Esophagus muscularis mucosa (tissue), 4 donors: ENCODE measurements at regions not wholly inside any gene's neighbourhood (a gene's known extent, or its start where the extent isn't known, plus 50 kb on each side); places are given as distances from the start of the nearest gene placed in this dataset.

ENCODE experiments used
- DNase-seq: peaks from one replicate; pipeline ENCODE4 v3.0.0-alpha.2; 2017; ENCODE audit errors: extremely low spot score
- H3K27ac ChIP-seq, 4 donors: fragments of 200-600 bp; sonication (generic); replicated peaks in 1 of 4; 1 replicate in 3 of 4; 2 replicates in 1 of 4; pipeline ENCODE4 v1.5.1; 2016 to 2019; ENCODE audit warnings: mild to moderate bottlenecking in 1 of 4
- H3K27me3 ChIP-seq, 4 donors: fragments of 200-600 bp; sonication (generic); one replicate each; pipeline versions ENCODE4 v1.5.1 to v1.6.0; 2016 to 2019
- H3K36me3 ChIP-seq, 4 donors: fragments of 200-600 bp; sonication (generic); one replicate each; pipeline ENCODE4 v1.5.1; 2016 to 2019
- H3K4me1 ChIP-seq, 4 donors: fragments of 200-600 bp; sonication (generic); one replicate each; pipeline ENCODE4 v1.5.1; 2016 to 2019
- H3K4me3 ChIP-seq, 4 donors: fragments of 200-600 bp; sonication (generic); 1 replicate in 2 of 4; 2 replicates in 2 of 4; pipeline ENCODE4 v1.5.1; 2016 to 2019; ENCODE audit warnings: mild to moderate bottlenecking in 4 of 4, moderate library complexity in 1 of 4
- H3K9me3 ChIP-seq, 4 donors: fragments of 200-600 bp; sonication (generic); 1 replicate in 3 of 4; 2 replicates in 1 of 4; pipeline ENCODE4 v1.5.1; 2016 to 2019
- EP300 ChIP-seq: sonication (generic); formaldehyde crosslinking; IDR thresholded peaks from one replicate; pipeline ENCODE4 v1.6.1; 2017; ENCODE audit warnings: antibody characterized with exemption
- POLR2A ChIP-seq: fragments of 450-650 bp; IDR thresholded peaks from one replicate; pipeline ENCODE4 v1.6.1; 2017; ENCODE audit warnings: antibody characterized with exemption, moderate library complexity, mild to moderate bottlenecking, low read depth
- POLR2AphosphoS5 ChIP-seq, 2 donors: sonication (generic); formaldehyde crosslinking; IDR thresholded peaks; one replicate each; pipeline ENCODE4 v1.6.1; 2017; ENCODE audit warnings: antibody characterized with exemption in 2 of 2
- WGBS: methylation state at CpG from one replicate; pipeline ENCODE4 v1.1.5; 2018; 5-methylcytosine and 5-hydroxymethylcytosine counted together
- intact Hi-C: fragments of 100-400 bp; cut with DNase I; formaldehyde crosslinking; loops from one replicate; pipeline ENCODE4 v1.15.1; 2023
- TF ChIP-seq, protein P1 (sequence below), 3 experiments: fragments of 200-600 bp in 2 of 3; fragments of 450-650 bp in 1 of 3; sonication (generic) in 2 of 3; IDR thresholded peaks; one replicate each; pipeline ENCODE4 v1.5.1; 2017 to 2019; ENCODE audit warnings: antibody characterized with exemption in 3 of 3, mild to moderate bottlenecking in 2 of 3, moderate library complexity in 1 of 3

DNA sequence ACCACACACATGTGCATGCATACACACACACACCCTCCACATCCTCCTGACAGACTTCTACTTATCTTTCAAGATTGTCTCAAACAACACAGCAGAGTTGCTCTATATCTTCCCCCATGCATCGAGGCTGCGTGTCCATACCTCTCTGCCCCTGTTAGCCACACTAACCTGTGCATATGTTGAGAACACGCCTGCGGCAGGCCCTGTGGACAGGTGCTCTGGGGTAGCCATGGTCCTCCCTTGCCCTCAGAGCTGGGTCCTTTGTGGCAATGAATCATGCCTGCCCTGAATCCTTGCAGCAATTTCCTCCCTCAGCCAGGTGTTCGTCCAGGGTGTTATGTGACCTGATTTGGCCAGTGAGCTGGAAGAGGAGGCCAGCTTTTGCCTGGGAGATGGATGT, 213.3 kb downstream of the KATNAL1 start:
- no peak for DNase-seq
- intact Hi-C loops = no loop called here
- WGBS = 95% methylated on average over 2 of the region's 5 CpGs
- Histone ChIP-seq H3K4me3 (no peak overlapping the region), H3K27me3 (no peaks in the 10 kb centered on the region), H3K36me3 (no peaks in the 10 kb centered on the region), H3K4me1 (no peaks in the 10 kb centered on the region), H3K27ac (no peak overlapping the region), H3K9me3 (no peaks in the 10 kb centered on the region)
- TF ChIP-seq POLR2A (no peak), EP300 (no peak), POLR2AphosphoS5 (IDR thresholded peaks at IDR 0.05) (no peak)
- TF ChIP-seq, protein P1, sequence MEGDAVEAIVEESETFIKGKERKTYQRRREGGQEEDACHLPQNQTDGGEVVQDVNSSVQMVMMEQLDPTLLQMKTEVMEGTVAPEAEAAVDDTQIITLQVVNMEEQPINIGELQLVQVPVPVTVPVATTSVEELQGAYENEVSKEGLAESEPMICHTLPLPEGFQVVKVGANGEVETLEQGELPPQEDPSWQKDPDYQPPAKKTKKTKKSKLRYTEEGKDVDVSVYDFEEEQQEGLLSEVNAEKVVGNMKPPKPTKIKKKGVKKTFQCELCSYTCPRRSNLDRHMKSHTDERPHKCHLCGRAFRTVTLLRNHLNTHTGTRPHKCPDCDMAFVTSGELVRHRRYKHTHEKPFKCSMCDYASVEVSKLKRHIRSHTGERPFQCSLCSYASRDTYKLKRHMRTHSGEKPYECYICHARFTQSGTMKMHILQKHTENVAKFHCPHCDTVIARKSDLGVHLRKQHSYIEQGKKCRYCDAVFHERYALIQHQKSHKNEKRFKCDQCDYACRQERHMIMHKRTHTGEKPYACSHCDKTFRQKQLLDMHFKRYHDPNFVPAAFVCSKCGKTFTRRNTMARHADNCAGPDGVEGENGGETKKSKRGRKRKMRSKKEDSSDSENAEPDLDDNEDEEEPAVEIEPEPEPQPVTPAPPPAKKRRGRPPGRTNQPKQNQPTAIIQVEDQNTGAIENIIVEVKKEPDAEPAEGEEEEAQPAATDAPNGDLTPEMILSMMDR (IDR thresholded peaks at IDR 0.05) = no peak

DNA sequence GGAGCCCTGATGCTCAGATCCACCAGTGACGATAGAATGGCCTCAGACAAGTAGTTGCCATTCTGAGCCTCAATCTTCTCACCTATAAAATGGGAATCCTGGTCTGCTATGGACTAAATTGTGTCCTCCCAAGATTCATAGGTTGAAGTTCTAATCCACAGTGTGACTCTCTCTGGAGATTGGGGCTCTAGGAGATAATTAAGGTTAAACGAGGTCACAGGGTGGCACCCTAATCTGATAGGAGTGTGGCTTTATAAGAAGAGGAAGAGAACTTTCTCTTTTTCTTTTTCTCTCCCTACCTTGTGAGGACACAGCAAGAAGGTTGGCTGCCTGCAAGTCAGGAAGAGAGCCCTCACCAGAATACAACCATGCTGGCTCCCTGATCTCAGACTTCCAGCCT, 214.1 kb downstream of the KATNAL1 start:
- no peak overlapping the region for H3K27ac ChIP-seq
- DNase-seq = no peak
- H3K4me3 ChIP-seq = no peak overlapping the region
- 92% methylated on average over 1 of the region's 2 CpGs for WGBS
- no peaks in the 10 kb centered on the region for H3K4me1 ChIP-seq
- H3K27me3 ChIP-seq = no peaks in the 10 kb centered on the region
- no peaks in the 10 kb centered on the region for H3K9me3 ChIP-seq
- intact Hi-C loops = no loop called here
- H3K36me3 ChIP-seq = no peaks in the 10 kb centered on the region
- TF ChIP-seq POLR2A = no peak
- TF ChIP-seq, protein P1 (IDR thresholded peaks at IDR 0.05) = no peak
- TF ChIP-seq EP300 = no peak
- TF ChIP-seq POLR2AphosphoS5 (IDR thresholded peaks at IDR 0.05) = no peak

GRCh38 chr13:30091691-30092090, 215.7 kb downstream of the KATNAL1 start:
- Histone ChIP-seq H3K4me1 (no peaks in the 10 kb centered on the region), H3K27ac (no peak overlapping the region), H3K27me3 (no peaks in the 10 kb centered on the region), H3K36me3 (no peaks in the 10 kb centered on the region), H3K4me3 (no peak overlapping the region), H3K9me3 (no peaks in the 10 kb centered on the region)
- intact Hi-C loops = no loop called here
- 88% methylated on average over 4 of the region's 4 CpGs for WGBS
- no peak for TF ChIP-seq EP300
- TF ChIP-seq, protein P1 (IDR thresholded peaks at IDR 0.05) = no peak
- no peak for TF ChIP-seq POLR2AphosphoS5 (IDR thresholded peaks at IDR 0.05)
- no peak for TF ChIP-seq POLR2A
- no peak for DNase-seq

DNA sequence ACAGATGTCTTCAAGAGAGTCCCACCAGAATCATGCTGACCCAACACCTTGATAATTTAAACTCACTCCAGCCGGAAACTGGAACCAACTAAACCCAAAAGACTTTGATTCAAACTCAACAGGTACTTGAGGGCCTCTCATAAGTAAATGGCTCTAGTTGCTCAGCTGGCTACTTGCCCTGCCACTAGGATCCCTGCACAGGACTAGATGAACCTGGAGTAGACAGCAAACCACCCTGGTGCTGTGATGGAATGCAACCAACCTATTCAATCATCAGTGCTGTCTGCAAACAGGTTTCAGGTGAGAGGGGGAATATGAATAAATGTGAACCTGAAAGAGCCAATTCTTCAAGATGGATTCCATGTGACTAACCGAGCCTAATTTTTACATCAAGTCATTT, 216.3 kb downstream of the KATNAL1 start:
- intact Hi-C loops = no loop called here
- TF ChIP-seq, protein P1 (IDR thresholded peaks at IDR 0.05) = no peak
- TF ChIP-seq POLR2AphosphoS5 (IDR thresholded peaks at IDR 0.05) (no peak), POLR2A (no peak), EP300 (no peak)

DNA sequence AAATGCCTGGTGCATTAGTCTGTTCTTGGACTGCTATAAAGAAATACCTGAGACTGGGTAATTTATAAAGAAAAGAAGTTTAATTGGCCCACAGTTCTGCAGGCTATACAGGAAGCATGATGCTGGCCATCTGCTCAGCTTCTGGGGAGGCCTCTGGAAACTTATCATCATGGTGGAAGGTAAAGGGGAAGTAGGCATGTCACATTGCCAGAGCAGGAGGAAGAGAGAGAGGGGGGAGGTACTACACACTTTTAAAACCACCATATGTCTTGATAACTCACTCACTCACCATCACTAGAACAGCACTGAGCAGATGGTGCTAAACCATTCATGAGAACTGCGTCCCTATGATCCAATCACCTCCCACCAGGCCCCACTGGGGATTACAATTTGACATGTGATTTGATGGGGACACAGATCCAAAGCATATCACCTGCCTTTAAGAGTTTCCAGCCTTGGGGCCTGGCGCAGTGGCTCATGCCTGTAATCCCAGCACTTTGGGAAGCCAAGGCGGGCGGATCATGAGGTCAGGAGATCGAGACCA, 219.0 kb downstream of the KATNAL1 start:
- Histone ChIP-seq H3K4me1 (no peaks in the 10 kb centered on the region), H3K4me3 (no peak overlapping the region), H3K27ac (no peak overlapping the region), H3K27me3 (peaks cover 0 to 3% (median 0%) of the 10 kb centered on the region in 4 donors), H3K36me3 (no peaks in the 10 kb centered on the region), H3K9me3 (no peaks in the 10 kb centered on the region)
- no peak for TF ChIP-seq EP300
- TF ChIP-seq, protein P1 (IDR thresholded peaks at IDR 0.05) = no peak
- WGBS = 95% methylated on average over 5 of the region's 5 CpGs
- intact Hi-C loops = no loop called here
- no peak for DNase-seq

More for the DNA sequence above, 216.3 kb downstream of the KATNAL1 start:
- Histone ChIP-seq H3K27ac (no peak overlapping the region), H3K4me3 (no peak overlapping the region), H3K4me1 (no peaks in the 10 kb centered on the region), H3K9me3 (no peaks in the 10 kb centered on the region), H3K27me3 (no peaks in the 10 kb centered on the region), H3K36me3 (no peaks in the 10 kb centered on the region)
- DNase-seq = no peak
- WGBS = 88% methylated on average over 2 of the region's 2 CpGs
